ENCODE measurements at regions not wholly inside any gene's neighbourhood (a gene's known extent, or its start where the extent isn't known, plus 50 kb on each side); places are given as distances from the start of the nearest gene placed in this dataset.

DNA sequence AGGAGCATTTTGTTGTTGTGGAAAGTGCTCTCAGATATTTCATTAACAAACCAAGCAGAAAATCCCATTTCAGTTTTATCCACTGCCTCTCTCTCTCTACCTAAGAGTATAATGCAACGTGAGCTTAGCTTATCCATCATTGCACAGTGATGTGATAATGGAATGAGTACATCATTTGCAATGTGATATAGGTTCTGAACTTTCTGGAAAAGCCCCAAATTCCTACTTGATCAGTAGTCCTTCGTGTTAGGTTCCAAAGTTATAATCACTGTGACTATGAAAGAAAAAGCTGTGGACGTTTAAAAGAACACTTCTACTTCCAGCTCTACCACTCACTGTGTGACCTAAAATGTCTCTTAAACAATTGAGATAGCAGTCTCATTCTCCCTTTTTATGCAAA is 76.4 kb upstream of the PRMT6 start:
- DNase-seq (ENCODE audit: low spot score): no peak
- no peak overlapping the region for H3K4me3 ChIP-seq
- no peak overlapping the region for H3K27ac ChIP-seq
- intact Hi-C loops (cut with DNase I): no loop called here
- H3K9me3 ChIP-seq: no peaks in the 10 kb centered on the region
- 62% methylated on average over 3 of the region's 3 CpGs for WGBS
- TF ChIP-seq POLR2AphosphoS5 (IDR thresholded peaks at IDR 0.05) (no peak), POLR2A (IDR thresholded peaks at IDR 0.05) (no peak)
- TF ChIP-seq, protein P1, sequence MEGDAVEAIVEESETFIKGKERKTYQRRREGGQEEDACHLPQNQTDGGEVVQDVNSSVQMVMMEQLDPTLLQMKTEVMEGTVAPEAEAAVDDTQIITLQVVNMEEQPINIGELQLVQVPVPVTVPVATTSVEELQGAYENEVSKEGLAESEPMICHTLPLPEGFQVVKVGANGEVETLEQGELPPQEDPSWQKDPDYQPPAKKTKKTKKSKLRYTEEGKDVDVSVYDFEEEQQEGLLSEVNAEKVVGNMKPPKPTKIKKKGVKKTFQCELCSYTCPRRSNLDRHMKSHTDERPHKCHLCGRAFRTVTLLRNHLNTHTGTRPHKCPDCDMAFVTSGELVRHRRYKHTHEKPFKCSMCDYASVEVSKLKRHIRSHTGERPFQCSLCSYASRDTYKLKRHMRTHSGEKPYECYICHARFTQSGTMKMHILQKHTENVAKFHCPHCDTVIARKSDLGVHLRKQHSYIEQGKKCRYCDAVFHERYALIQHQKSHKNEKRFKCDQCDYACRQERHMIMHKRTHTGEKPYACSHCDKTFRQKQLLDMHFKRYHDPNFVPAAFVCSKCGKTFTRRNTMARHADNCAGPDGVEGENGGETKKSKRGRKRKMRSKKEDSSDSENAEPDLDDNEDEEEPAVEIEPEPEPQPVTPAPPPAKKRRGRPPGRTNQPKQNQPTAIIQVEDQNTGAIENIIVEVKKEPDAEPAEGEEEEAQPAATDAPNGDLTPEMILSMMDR (IDR thresholded peaks at IDR 0.05): no peak
- no peaks in the 10 kb centered on the region for H3K27me3 ChIP-seq (replicated peaks; ENCODE audit: insufficient read depth)
- H3K4me1 ChIP-seq (replicated peaks): no peaks in the 10 kb centered on the region
- H3K36me3 ChIP-seq: no peaks in the 10 kb centered on the region

- H3K4me1 ChIP-seq (replicated peaks): no peaks in the 10 kb centered on the region
- intact Hi-C loops (cut with DNase I): no loop called here
- TF ChIP-seq, protein P1 (IDR thresholded peaks at IDR 0.05): no peak
- no peak for TF ChIP-seq POLR2A (IDR thresholded peaks at IDR 0.05)
- no peak for TF ChIP-seq POLR2AphosphoS5 (IDR thresholded peaks at IDR 0.05)
- H3K4me3 ChIP-seq: no peak overlapping the region
- no peak overlapping the region for H3K27ac ChIP-seq
- no peaks in the 10 kb centered on the region for H3K9me3 ChIP-seq
- no peaks in the 10 kb centered on the region for H3K27me3 ChIP-seq (replicated peaks; ENCODE audit: insufficient read depth)
- DNase-seq (ENCODE audit: low spot score): no peak
- H3K36me3 ChIP-seq: no peaks in the 10 kb centered on the region
Observed at GRCh38 chr1:106984801-106985200, 71.7 kb upstream of the PRMT6 start.

GRCh38 chr1:106986603-106987002 is 69.9 kb upstream of the PRMT6 start:
- no peaks in the 10 kb centered on the region for H3K36me3 ChIP-seq
- TF ChIP-seq POLR2AphosphoS5 (IDR thresholded peaks at IDR 0.05) (no peak), POLR2A (IDR thresholded peaks at IDR 0.05) (no peak)
- TF ChIP-seq, protein P1 (IDR thresholded peaks at IDR 0.05): no peak
- H3K4me3 ChIP-seq: no peak overlapping the region
- H3K9me3 ChIP-seq: no peaks in the 10 kb centered on the region
- intact Hi-C loops (cut with DNase I): no loop called here
- no peaks in the 10 kb centered on the region for H3K4me1 ChIP-seq (replicated peaks)
- DNase-seq (ENCODE audit: low spot score): no peak
- no peak overlapping the region for H3K27ac ChIP-seq
- H3K27me3 ChIP-seq (replicated peaks; ENCODE audit: insufficient read depth): no peaks in the 10 kb centered on the region

- no peaks in the 10 kb centered on the region for H3K4me1 ChIP-seq (replicated peaks)
- H3K4me3 ChIP-seq: no peak overlapping the region
- intact Hi-C loops (cut with DNase I): no loop called here
- no peaks in the 10 kb centered on the region for H3K27me3 ChIP-seq (replicated peaks; ENCODE audit: insufficient read depth)
- H3K27ac ChIP-seq: no peak overlapping the region
- no peaks in the 10 kb centered on the region for H3K9me3 ChIP-seq
- no peaks in the 10 kb centered on the region for H3K36me3 ChIP-seq
- DNase-seq (ENCODE audit: low spot score): no peak
- TF ChIP-seq POLR2A (IDR thresholded peaks at IDR 0.05) (no peak), POLR2AphosphoS5 (IDR thresholded peaks at IDR 0.05) (no peak)
- TF ChIP-seq, protein P1 (IDR thresholded peaks at IDR 0.05): no peak
Observed at GRCh38 chr1:106995970-106996369, 60.5 kb upstream of the PRMT6 start.

GRCh38 chr1:106998431-106999002 is 58.0 kb upstream of the PRMT6 start:
- DNase-seq (ENCODE audit: low spot score): peak; percentile 71
- 36% methylated on average over 3 of the region's 3 CpGs for WGBS
- Histone ChIP-seq H3K36me3 (no peaks in the 10 kb centered on the region), H3K4me3 (no peak overlapping the region), H3K27ac (peak overlapping the region; percentile 41 to 51), H3K9me3 (no peaks in the 10 kb centered on the region), H3K4me1 (replicated peaks) (no peaks in the 10 kb centered on the region), H3K27me3 (replicated peaks; ENCODE audit: insufficient read depth) (no peaks in the 10 kb centered on the region)
- intact Hi-C loops (cut with DNase I): no loop called here
- TF ChIP-seq, protein P1 (IDR thresholded peaks at IDR 0.05): no peak
- no peak for TF ChIP-seq POLR2A (IDR thresholded peaks at IDR 0.05)
- peak; percentile 82 for TF ChIP-seq POLR2AphosphoS5 (IDR thresholded peaks at IDR 0.05)
